ENCODE measurements at regions not wholly inside any gene's neighbourhood (a gene's known extent, or its start where the extent isn't known, plus 50 kb on each side); places are given as distances from the start of the nearest gene placed in this dataset.
A peak's percentile ranks its signal among the peaks of the same experiment; 100 is the strongest.

- DNase-seq, result no peak
Observed at GRCh38 chr4:104811727-104812126, 317.0 kb upstream of the CXXC4 start.

GRCh38 chr4:104815665-104816064, 321.0 kb upstream of the CXXC4 start:
- no peak for DNase-seq

- no peak for DNase-seq
Observed at GRCh38 chr4:104818579-104818978, 323.9 kb upstream of the CXXC4 start.

GRCh38 chr4:104826171-104826570, 320.5 kb upstream of the TET2 start:
- no peak for DNase-seq

- no peak for DNase-seq
Observed at GRCh38 chr4:104829761-104830160, 316.9 kb upstream of the TET2 start.

DNA sequence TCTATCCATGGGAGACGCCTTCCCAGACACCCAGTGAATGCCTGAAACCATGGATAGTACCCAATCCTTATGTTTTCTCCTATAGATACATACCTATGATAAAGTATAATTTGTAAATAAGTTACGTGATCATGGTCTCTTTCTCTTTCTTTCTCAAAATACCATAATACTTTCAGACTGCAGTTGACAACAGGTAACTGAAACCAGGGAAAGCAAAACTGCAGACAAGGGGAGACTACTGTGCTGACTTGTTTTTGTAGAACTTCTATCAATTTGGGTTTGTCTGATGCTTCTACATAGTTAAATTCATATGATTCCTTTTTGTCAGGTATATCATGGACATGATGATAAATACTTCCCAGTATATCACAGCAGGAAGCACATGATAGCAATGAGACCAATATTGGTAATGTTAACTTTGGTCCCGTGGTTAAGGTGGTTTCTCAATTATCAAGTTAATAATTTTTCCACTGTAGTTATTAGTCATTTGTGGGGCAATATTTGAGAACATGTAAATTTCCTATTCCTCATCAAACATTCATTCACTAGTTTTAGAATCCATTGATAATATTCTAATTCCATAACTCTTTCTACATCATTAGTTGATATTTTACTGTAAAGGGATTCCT, 298.0 kb upstream of the TET2 start:
- no peak for DNase-seq

DNA sequence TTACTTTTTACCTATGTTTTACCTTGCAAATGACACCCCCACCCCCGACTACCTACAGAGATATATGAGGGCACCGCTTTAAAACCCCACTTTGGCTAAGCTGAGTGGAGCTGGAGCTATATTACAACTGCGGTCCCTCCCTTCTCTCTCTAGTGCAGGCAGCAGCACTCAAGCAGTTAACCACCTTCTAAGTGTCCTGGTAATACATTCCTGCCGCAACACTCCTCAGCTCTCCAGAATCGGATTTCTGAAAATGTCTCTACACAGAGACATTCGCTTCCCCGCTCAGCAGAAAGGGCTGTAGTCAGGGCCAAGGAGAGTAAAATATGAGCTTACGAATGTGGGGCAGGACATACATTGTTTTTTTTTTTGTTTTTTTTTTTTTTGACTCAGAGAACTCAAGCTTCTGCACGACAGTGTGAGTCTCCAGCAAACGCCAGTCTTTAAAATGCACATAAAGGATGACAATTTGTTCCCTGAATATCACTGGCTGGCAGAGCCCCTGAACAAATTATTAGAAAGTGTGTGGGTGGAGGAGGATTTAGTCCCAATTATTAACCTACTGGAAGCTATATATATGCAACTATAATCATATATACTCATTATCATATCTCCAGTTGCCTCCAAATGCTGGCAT, 287.0 kb upstream of the TET2 start:
- DNase-seq, result no peak

- DNase-seq, result peak; percentile 71
Observed at GRCh38 chr4:104860238-104861123, 286.2 kb upstream of the TET2 start.

DNA sequence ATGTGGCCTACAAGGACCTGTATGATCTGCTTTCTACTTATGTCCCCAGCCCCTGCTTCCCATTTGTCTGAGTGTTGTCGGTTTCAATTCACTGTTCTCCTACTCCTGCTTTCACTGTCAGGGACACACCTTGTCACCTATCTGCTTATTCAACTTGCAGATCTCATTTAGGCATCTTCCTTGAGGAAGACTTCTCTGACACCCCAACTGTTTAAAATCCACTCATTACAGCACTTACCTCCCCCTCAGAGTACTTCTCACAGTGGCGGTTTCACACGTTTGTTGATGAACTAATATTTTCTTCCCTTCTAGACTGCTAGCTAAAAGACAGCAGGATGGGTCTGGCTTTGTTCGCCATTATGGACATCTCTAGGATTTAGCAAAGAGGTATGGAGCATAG, 279.9 kb upstream of the TET2 start:
- DNase-seq, result no peak

DNA sequence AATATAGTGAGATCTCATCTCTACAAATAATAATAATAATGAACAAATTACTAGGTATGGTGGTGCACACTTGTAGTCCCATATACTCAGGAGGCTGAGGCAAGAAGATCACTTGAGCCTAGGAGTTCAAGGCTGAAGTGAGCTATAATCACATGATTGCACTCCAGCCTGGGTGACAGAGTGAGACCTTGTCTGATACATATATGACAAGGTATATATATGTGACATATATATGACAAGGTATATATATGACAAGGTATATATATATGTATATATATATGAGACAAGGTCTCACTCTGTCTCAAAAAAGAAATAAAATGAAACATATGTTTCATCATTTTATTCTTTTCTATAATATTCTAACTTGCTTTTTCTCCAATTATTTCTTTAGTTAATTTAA, 278.1 kb upstream of the TET2 start:
- no peak for DNase-seq

DNA sequence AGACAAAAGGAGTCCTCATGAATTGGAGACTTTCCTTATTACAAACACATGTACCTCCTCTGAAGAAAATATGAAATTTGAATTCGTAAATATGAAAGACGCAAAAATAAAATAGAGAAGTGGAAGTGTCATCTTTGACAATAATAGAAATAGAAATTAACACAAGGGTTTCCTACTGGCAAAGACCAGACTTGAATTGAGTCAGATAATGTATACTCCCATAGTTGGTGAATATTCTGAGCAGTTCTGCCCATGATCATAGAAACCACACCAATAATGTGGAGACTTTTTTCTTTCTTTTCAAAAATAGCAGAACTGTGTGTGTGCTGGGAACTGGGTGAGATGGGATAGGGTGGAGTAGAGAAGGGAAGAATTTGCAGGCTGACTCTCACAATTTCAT, 277.7 kb upstream of the TET2 start:
- DNase-seq, result no peak

- no peak for DNase-seq
Observed at GRCh38 chr4:104869831-104870230, 276.8 kb upstream of the TET2 start.

GRCh38 chr4:104870495-104871233, 276.0 kb upstream of the TET2 start:
- DNase-seq, result no peak

- DNase-seq, result no peak
Observed at GRCh38 chr4:104878936-104879335, 267.7 kb upstream of the TET2 start.

DNA sequence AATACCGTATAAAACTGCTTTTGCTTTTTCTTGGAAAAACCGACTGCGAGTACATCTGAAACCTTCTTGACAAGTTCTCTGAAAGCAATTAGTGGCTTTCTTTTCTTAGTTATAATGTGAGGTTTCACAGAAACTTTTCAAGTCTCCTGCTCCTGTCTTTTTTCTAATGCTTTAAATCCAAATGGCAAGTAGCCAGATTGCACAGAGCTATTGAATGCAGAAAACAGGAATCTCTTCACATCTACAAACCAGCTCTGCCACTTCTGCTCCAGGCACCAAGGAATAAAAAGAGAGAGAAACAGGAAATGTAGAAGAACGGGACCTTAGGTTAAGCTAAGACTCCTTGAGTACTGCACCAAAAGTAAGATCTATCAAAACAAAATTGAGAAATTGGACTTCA, 267.3 kb upstream of the TET2 start:
- DNase-seq, result peak; percentile 7

DNA sequence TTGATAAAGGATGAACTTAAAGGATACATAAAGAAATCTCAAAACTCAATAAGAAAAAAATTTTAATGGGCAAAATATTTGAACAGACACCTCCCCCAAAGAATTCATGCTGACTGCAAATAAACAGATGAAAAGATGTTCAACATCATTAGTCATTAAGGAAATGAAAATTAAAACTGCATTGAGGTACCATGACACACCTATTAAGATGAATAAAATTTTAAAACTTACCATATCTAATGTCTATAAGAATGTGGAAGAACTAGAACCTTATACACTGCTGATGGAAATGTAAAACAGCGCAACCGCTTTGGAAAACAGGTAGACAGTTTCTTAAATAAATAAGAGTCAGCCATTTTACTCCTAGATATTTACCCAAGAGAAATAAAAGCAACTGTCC, 266.8 kb upstream of the TET2 start:
- DNase-seq, result no peak

DNA sequence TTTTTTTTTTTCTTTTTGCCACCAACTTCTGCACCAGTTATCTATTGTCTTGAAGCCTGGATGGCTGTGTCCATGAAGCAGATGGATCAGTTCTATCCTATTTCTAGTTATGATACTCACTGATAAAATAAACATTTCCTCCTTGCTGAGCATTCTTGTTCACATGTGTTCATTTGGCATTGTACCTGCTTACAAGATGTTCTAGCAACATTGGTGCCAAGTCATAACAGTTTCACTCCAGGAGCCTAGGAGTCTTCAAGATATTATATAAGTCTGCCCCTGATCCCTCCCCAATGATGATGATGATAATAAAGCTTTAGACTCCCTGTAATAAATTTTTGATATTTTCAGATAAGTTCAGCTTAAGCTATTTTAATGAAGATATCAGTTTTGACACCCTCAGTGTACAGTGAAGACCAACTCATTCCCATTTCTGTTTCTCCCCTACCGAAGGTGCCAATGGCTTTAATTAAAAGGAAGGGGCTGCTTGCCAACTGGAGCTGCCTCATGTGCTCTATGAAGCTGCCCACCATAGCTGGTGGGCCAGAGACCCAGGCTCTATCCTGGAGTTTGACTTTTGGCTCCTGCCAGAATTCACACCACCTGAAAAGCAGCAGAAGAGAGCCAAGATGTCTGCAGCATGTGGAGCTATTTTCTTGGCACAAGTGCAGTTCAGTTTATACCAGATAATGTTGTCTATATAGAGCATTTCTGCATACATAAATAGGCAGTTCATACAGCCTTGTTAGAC, 265.4 kb upstream of the TET2 start:
- DNase-seq, result no peak

DNA sequence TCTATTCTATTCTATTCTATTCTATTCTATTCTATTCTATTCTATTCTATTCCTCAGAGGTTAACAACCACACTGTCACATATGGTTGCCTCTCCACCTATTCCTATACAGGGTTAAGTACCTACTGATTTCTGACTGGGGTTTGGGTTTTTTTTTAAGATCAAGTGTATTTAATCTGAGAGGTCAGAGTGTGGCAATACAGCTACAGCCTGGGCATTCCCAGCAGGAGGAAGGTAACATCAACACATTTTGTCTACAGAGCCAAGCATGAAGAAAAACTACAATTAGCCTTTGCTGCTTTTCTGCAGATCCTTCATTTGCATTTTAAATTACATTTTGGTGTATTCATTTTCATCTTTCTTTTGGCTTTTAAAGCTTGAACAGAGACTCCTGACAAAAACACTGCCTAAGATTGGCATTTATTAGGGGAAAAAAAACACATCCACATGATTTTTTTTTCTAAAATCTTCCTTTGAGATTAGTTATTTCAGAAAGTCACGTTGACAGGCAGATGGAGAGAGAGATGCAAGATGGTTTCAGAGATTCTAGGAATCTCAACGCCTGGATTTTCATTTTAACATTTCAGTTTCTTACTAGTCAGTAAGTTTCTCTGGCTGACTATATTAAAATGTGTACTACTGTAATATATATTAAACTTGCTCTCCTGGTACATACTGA, 255.9 kb upstream of the TET2 start:
- DNase-seq, result no peak

- DNase-seq, result peak; percentile 50
Observed at GRCh38 chr4:104896660-104897645, 249.7 kb upstream of the TET2 start.

GRCh38 chr4:104899863-104900262, 246.8 kb upstream of the TET2 start:
- no peak for DNase-seq

GRCh38 chr4:104901438-104901837, 245.2 kb upstream of the TET2 start:
- no peak for DNase-seq
